GM18517 (cell line): ENCODE measurements at regions not wholly inside any gene's neighbourhood (a gene's known extent, or its start where the extent isn't known, plus 50 kb on each side); places are given as distances from the start of the nearest gene placed in this dataset.

ENCODE experiments used
- ATAC-seq: cut with Tn5 transposase; IDR thresholded peaks from one replicate; pipeline ENCODE4 v1.9.1; 2021; ENCODE audit warnings: mild to moderate bottlenecking, moderate library complexity; ENCODE audit not compliant: unreplicated experiment

DNA sequence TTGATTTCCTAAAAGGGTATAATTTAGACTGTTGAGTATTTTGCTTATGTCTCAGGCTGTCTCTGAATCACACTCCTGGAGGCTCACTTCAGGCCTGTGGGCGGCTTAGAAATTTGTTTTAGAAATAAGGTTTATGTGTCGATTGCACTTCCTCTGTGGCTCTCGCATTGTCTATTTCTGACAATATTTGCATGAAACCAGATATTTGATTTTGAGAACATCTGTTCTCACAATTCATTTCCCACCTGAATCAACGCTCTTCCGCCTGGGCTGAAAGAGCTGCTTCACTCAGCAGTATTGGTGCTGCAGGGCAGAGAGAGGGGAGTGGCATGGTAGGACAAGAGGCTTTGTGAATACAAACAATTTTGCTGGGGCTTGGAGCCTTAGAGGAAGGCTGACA, 262.0 kb downstream of the ADRA2A start:
- peak; percentile 99 for ATAC-seq

GRCh38 chr10:111344804-111345203, 268.0 kb downstream of the ADRA2A start:
- no peak for ATAC-seq

- no peak for ATAC-seq
These were observed 270.7 kb downstream of the ADRA2A start for GRCh38 chr10:111347386-111348013.

DNA sequence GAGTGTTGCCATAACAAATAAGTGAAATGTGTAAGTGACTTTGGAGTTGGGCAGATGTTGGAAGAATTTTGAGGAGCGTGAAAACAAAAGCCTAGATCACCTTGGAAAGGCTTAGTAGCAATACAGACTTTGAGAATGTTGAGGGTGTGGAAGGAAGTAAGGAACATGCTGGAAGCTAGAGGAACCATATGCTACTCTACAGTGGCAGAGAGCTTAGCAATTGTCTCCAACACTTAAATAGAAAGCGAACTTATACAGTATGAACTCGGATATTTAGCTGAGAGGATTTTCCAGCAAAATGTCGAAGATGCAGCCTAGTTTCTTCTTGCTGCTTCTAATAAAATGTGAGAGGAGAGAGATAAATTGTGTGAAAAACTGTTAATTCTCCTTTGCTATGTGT, 271.2 kb downstream of the ADRA2A start:
- ATAC-seq: no peak

- ATAC-seq: no peak
These were observed 278.0 kb downstream of the ADRA2A start for GRCh38 chr10:111354859-111355258.

DNA sequence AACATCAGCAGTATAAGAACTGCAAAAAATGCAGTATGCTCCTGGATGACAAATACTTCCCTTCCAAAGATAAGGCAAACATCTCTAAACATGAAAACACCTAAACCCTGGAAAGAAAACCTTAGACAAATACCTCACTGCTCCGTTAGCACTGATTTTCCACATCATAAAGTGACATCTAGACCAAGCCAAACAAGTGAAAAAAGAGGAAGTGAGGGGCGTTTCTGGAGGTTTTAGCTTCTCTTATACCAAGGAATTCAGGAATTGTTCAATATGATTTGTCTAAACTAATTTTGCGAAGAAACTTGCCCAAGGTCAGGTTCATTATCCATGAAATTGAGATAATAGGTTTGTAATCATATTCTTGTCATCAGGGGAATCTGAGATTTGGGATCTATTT, 279.7 kb downstream of the ADRA2A start:
- ATAC-seq: no peak

DNA sequence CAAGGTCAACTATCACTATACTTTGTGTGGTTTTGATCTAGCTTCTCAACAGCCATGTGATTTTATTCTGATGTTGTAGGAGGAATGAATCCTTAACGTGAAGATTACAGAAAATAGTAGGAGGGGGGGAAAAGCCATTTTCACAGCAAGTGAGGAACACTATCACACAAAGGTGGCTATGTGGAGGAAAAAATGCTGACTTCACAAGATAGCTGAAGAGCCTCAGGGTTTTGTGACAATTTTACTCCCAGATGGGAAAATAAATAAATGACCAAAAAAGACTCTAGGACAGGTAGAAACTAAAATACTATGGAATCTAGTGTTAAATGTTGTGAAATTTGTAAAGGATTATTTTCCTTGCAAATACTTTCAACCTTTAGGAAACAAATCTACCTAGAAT, 281.0 kb downstream of the ADRA2A start:
- no peak for ATAC-seq

- ATAC-seq: peak; percentile 94
These were observed 283.6 kb downstream of the ADRA2A start for GRCh38 chr10:111360260-111360925.

- no peak for ATAC-seq
These were observed 290.7 kb downstream of the ADRA2A start for GRCh38 chr10:111367531-111367930.

DNA sequence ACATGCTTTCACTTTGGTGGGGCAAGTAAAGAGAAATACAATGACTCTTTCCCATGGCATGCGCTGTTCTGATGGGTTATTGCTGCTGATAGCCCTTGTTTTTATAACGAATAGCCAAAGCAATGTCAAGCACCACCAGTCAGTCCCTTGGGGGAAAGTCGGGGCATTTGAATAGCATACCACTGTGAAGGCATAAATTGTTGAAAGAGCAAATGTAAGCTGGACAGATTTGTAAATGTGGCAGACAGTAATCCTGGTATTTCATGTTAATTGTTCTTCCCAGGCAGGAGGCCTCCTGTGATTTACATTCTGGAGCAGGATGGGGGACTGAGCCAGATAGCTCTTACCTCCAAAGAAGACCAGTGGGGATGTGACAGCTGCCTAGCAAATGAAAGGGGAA, 293.3 kb downstream of the ADRA2A start:
- ATAC-seq: no peak

GRCh38 chr10:111373696-111374095, 296.9 kb downstream of the ADRA2A start:
- no peak for ATAC-seq

- ATAC-seq: no peak
These were observed 302.8 kb downstream of the ADRA2A start for GRCh38 chr10:111379534-111380187.

GRCh38 chr10:111384556-111384955, 307.7 kb downstream of the ADRA2A start:
- ATAC-seq: no peak

GRCh38 chr10:111390813-111391563, 314.2 kb downstream of the ADRA2A start:
- no peak for ATAC-seq

DNA sequence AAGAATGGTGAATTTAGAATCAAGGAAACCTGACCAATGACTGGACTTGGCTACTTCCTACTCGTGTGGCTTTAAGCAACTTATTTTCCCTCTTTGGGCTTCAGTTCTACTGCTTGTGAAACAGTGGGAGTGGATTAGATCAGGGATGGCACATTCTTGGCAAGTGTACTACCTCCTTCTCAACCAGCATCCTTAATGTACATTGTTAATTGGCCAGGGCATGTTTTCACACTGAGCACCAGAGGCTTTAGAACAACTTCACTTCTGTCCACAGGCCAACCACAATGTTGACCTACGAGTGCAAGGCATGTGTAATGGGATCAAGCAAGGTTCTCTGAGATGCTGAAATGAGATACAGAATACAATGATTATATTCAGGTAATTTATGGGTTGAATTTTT, 315.3 kb downstream of the ADRA2A start:
- no peak for ATAC-seq

- no peak for ATAC-seq
These were observed 316.1 kb downstream of the ADRA2A start for GRCh38 chr10:111392910-111393309.

- ATAC-seq: no peak
These were observed 333.9 kb downstream of the ADRA2A start for GRCh38 chr10:111410740-111411139.

DNA sequence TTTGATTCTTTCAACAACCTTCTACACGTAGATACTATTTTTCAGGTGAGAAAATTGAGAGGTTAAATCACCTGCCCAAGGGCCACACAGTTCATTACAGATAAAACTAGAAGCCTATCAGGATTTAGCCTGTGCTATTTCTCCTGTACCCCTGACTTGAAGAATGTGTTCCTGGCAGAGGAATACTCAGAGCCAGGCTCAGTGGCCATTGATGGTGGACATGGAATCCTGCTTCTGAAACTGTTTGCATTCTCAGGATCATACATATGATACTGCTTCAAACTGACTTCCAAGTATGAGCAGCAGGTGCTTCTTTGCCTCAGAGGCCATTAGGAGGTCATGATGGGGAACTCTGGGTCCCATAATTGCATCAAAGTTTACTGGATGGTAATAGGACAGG, 348.6 kb downstream of the ADRA2A start:
- no peak for ATAC-seq

DNA sequence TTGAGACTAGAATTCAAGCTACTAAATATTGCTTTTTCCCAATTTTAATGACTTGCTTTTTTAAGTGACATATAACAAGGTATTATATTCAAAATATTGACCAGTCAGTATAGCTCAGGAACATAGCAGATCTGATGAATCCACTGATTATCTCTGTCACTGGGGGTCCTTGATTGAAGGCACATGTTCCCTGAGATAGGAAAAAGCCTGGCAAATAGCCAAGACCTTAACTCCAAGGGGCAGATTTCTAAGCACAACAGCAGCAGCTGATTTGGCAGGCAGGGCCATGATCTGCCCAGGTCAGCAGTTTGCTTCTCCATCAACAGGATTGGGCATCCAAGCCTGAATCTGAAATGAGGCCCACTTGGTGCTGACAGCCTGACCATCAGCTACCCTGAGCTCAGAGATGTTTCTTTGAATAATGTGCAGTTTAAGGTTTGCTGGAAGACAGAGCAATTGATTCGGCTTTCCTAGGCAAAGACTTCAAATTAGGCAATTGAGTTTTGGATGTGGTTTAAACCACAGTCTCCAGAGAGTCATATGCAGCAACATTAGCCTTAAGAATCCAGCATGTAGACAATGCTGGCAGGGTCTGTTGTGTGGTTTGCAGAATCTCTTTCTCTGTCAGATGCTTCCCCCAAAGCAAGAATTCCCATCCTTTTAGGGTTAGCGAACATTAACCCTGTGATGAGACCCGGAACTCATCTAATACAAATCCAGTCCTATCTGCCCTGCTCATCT, 352.6 kb downstream of the ADRA2A start:
- ATAC-seq: no peak

DNA sequence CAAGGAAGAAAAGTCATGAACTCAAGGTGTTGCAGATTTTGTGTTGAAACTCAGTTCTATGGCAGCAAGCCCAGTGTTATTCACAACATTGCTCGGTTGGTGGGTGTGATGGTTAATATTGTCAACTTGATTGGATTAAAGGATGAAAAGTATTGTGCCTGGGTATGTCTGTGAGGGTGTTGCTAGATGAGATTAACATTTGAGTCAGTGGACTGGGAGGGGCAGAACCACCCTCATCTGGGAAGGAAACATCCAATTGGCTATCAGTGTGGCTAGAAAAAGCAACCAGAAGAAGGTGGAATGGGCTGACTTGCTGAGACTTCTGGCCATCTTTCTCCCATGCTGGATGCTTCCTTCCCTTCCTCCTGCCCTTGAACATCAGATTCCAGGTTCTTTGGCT, 353.2 kb downstream of the ADRA2A start:
- no peak for ATAC-seq

- no peak for ATAC-seq
These were observed 355.8 kb downstream of the ADRA2A start for GRCh38 chr10:111432588-111432987.
